PC-3 (cell line): ENCODE measurements at regions not wholly inside any gene's neighbourhood (a gene's known extent, or its start where the extent isn't known, plus 50 kb on each side); places are given as distances from the start of the nearest gene placed in this dataset.

Experiments
- CTCF ChIP-seq: fragments of 300-600 bp; sonication (generic); conservative IDR thresholded peaks from 2 replicates; pipeline ENCODE4 v1.5.1; 2017; ENCODE audit warnings: antibody characterized with exemption, low read depth, mild to moderate bottlenecking, low read length
- EZH2phosphoT487 ChIP-seq: fragments of 300-600 bp; sonication (generic); IDR thresholded peaks from 2 replicates; pipeline ENCODE4 v1.6.1; 2018; ENCODE audit warnings: mild to moderate bottlenecking, antibody characterized with exemption, low read length, borderline replicate concordance

- TF ChIP-seq CTCF (no peak), EZH2phosphoT487 (no peak)
Measured at GRCh38 chr12:98180603-98181002, 334.8 kb upstream of the TMPO start.
